Breast epithelium (tissue), 3 donors: ENCODE measurements at regions not wholly inside any gene's neighbourhood (a gene's known extent, or its start where the extent isn't known, plus 50 kb on each side); places are given as distances from the start of the nearest gene placed in this dataset.

Experiments
- POLR2A ChIP-seq: fragments of 450-650 bp; IDR thresholded peaks from one replicate; pipeline ENCODE4 v1.6.1; 2016; ENCODE audit warnings: antibody characterized with exemption, mild to moderate bottlenecking, moderate library complexity
- POLR2AphosphoS5 ChIP-seq, 3 donors: sonication (generic); formaldehyde crosslinking; IDR thresholded peaks; one replicate each; pipeline ENCODE4 v1.6.1; 2017; ENCODE audit warnings: antibody characterized with exemption in 3 of 3
- TF ChIP-seq, protein P1 (sequence below), 3 donors: fragments of 450-650 bp; IDR thresholded peaks; one replicate each; pipeline ENCODE4 v1.5.1; 2016 to 2017; ENCODE audit warnings: antibody characterized with exemption in 3 of 3, mild to moderate bottlenecking in 3 of 3, moderate library complexity in 3 of 3

DNA sequence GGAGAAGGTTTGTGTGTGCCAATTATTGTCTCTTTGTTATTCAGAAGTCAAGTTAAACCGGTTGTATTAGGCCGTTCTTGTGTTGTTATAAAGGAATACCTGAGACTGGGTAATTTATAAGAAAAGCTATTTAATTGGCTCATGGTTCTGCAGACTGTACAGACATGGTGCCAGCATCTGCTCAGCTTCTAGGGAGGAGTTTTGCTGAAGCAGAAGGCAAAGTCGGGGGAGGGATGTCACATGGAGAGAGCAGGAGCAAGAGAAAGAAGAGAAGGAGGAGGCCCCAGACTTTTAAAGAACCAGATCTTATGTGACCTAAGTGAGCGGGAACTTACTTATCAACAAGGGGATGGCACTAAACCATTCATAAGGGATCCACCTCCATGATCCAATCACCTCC is 349.3 kb upstream of the PCDH18 start:
- TF ChIP-seq, protein P1, sequence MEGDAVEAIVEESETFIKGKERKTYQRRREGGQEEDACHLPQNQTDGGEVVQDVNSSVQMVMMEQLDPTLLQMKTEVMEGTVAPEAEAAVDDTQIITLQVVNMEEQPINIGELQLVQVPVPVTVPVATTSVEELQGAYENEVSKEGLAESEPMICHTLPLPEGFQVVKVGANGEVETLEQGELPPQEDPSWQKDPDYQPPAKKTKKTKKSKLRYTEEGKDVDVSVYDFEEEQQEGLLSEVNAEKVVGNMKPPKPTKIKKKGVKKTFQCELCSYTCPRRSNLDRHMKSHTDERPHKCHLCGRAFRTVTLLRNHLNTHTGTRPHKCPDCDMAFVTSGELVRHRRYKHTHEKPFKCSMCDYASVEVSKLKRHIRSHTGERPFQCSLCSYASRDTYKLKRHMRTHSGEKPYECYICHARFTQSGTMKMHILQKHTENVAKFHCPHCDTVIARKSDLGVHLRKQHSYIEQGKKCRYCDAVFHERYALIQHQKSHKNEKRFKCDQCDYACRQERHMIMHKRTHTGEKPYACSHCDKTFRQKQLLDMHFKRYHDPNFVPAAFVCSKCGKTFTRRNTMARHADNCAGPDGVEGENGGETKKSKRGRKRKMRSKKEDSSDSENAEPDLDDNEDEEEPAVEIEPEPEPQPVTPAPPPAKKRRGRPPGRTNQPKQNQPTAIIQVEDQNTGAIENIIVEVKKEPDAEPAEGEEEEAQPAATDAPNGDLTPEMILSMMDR (IDR thresholded peaks at IDR 0.05) = no peak
- TF ChIP-seq POLR2A = no peak
- TF ChIP-seq POLR2AphosphoS5 (IDR thresholded peaks at IDR 0.05) = no peak
